K562 (cell line): ENCODE measurements at regions not wholly inside any gene's neighbourhood (a gene's known extent, or its start where the extent isn't known, plus 50 kb on each side); places are given as distances from the start of the nearest gene placed in this dataset.

Experiments
- ATAC-seq: fragments of 200-7000 bp; cut with Tn5 transposase; 3 replicates; pipeline ENCODE4 v1.9.1; 2020; ENCODE audit warnings: moderate library complexity
- BruUV-seq: library from RNA; stranded (reverse); fragments of 400-500 nt; replicated peaks from 2 replicates; lab custom pipeline; 2021; lab: Mats Ljungman, UMichigan
- CTCF ChIA-PET: fragments of 300-600 bp; formaldehyde crosslinking; extraction: SDS; loops from one replicate; lab custom pipeline; 2021; ENCODE audit warnings: low intra/inter-chr PET ratio; lab: Yijun Ruan, JAX
- POLR2A ChIA-PET: fragments of 300-600, 350-650 bp; sonication (Branson Sonifier 250); formaldehyde crosslinking; extraction: SDS; loops from one replicate; lab custom pipeline; 2021; ENCODE audit warnings: antibody characterized with exemption, inconsistent platforms; lab: Yijun Ruan, JAX
- DNase-seq, 4 experiments: peaks; one replicate each; pipeline versions ENCODE4 v3.0.0 to v3.0.0-alpha.2; 2011 to 2018; ENCODE audit warnings: low spot score in 3 of 4, mixed read lengths in 3 of 4; ENCODE audit errors: extremely low read depth in 1 of 4
- FAIRE-seq: peaks from 2 replicates; lab custom pipeline; 2011; peaks lifted over from hg19 to GRCh38; lab: Jason Lieb, UNC
- H2AFZ ChIP-seq: 2 replicates; pipeline ENCODE4 v1.6.0; 2011; ENCODE audit warnings: low read depth, low read length, control low read depth, inconsistent platforms
- H3K27ac ChIP-seq: fragments of 200-600 bp; 3 replicates; pipeline ENCODE4 v1.8.0; 2011; ENCODE audit warnings: low read depth, mild to moderate bottlenecking, control low read depth, inconsistent platforms, low read length, moderate library complexity, mixed read lengths; ENCODE audit errors: extremely low read depth
- H3K27me3 ChIP-seq, 2 experiments: fragments of 300-600 bp in 1 of 2; 2 replicates in 1 of 2; 3 replicates in 1 of 2; pipeline versions ENCODE4 v1.6.0 to v1.8.0; 2011; ENCODE audit warnings: inconsistent platforms in 2 of 2, low read length in 2 of 2, mild to moderate bottlenecking in 1 of 2, mixed read lengths in 1 of 2, moderate library complexity in 1 of 2; ENCODE audit not compliant: control insufficient read depth in 2 of 2, insufficient read depth in 2 of 2
- H3K36me3 ChIP-seq: fragments of 300-600 bp; 3 replicates; pipeline ENCODE4 v1.8.0; 2011; ENCODE audit warnings: mild to moderate bottlenecking, low read length, inconsistent platforms; ENCODE audit not compliant: control insufficient read depth, insufficient read depth
- H3K4me1 ChIP-seq, 2 experiments: fragments of 200-600 bp in 1 of 2; replicated peaks in 1 of 2; 2 replicates in 1 of 2; 3 replicates in 1 of 2; pipeline versions ENCODE4 v1.5.1 to v1.8.0; 2011; ENCODE audit warnings: inconsistent platforms in 2 of 2, low read length in 2 of 2, mild to moderate bottlenecking in 1 of 2, mixed read lengths in 1 of 2, moderate library complexity in 1 of 2; ENCODE audit not compliant: control insufficient read depth in 2 of 2, insufficient read depth in 2 of 2
- H3K4me2 ChIP-seq: 2 replicates; pipeline ENCODE4 v1.6.1; 2011; ENCODE audit warnings: low read length, control low read depth, inconsistent platforms, mixed read lengths; ENCODE audit not compliant: insufficient read depth
- H3K4me3 ChIP-seq: fragments of 200-600 bp; sonication (generic), shearing (Covaris generic); 2 replicates; pipeline ENCODE4 v1.5.1; 2016; ENCODE audit warnings: control low read depth, inconsistent platforms
- H3K79me2 ChIP-seq: fragments of 200-600 bp; 3 replicates; pipeline ENCODE4 v1.8.0; 2011; ENCODE audit warnings: low read length, inconsistent platforms; ENCODE audit not compliant: control insufficient read depth, insufficient read depth
- H3K9ac ChIP-seq, 2 experiments: 2 replicates each; pipeline versions ENCODE4 v1.6.0 to v1.6.1; 2011; ENCODE audit warnings: low read depth in 2 of 2, low read length in 2 of 2, control low read depth in 1 of 2, inconsistent platforms in 1 of 2, mild to moderate bottlenecking in 1 of 2, mixed read lengths in 1 of 2; ENCODE audit not compliant: insufficient read depth in 1 of 2
- H3K9me1 ChIP-seq: one replicate; pipeline ENCODE4 v1.6.0; 2011; ENCODE audit warnings: inconsistent platforms, mild to moderate bottlenecking, low read length, moderate library complexity; ENCODE audit not compliant: control insufficient read depth, insufficient read depth
- H3K9me3 ChIP-seq: replicated peaks from 2 replicates; pipeline ENCODE4 v1.5.1; 2011; ENCODE audit warnings: low read depth, low read length, inconsistent platforms; ENCODE audit not compliant: control insufficient read depth, insufficient read depth
- H4K20me1 ChIP-seq: replicated peaks from 2 replicates; pipeline ENCODE4 v1.6.1; 2011; ENCODE audit warnings: low read length, inconsistent platforms, mixed read lengths; ENCODE audit not compliant: control insufficient read depth, insufficient read depth
- BRCA1 ChIP-seq, 2 experiments: fragments of 450-650 bp in 1 of 2; sonication (generic) in 1 of 2; formaldehyde crosslinking in 1 of 2; IDR thresholded peaks; 2 replicates each; pipeline versions ENCODE4 v1.5.0 to v1.6.1; 2017 to 2020; ENCODE audit warnings: mild to moderate bottlenecking in 1 of 2, missing genetic modification reagents in 1 of 2
- FIP1L1 ChIP-seq: fragments of 200-400 bp; formaldehyde crosslinking; IDR thresholded peaks from 2 replicates; pipeline ENCODE4 v1.6.1; 2018; ENCODE audit warnings: mild to moderate bottlenecking, low read depth, low read length; ENCODE audit not compliant: poor library complexity, severe bottlenecking
- HEY1 ChIP-seq: fragments of 250-450 bp; sonication (Bioruptor Pico); IDR thresholded peaks from 2 replicates; pipeline ENCODE4 v1.5.0; 2020; ENCODE audit warnings: mild to moderate bottlenecking, moderate library complexity, borderline replicate concordance
- MEF2A ChIP-seq: IDR thresholded peaks from 2 replicates; pipeline ENCODE4 v1.6.1; 2011; ENCODE audit warnings: low read depth, mild to moderate bottlenecking, low read length, moderate library complexity; ENCODE audit not compliant: control insufficient read depth
- MTA2 ChIP-seq: fragments of 450-650 bp; IDR thresholded peaks from 2 replicates; pipeline ENCODE4 v1.6.1; 2016; ENCODE audit warnings: low read depth
- NFIX ChIP-seq: fragments of 250-450 bp; sonication (Bioruptor Pico); IDR thresholded peaks from 2 replicates; pipeline ENCODE4 v1.4.0; 2020; ENCODE audit warnings: low read depth, mild to moderate bottlenecking, moderate library complexity
- PRPF4 ChIP-seq: fragments of 200-400 bp; formaldehyde crosslinking; IDR thresholded peaks from one replicate; pipeline ENCODE4 v1.6.1; 2017; ENCODE audit warnings: low read length, low read depth, mild to moderate bottlenecking; ENCODE audit not compliant: insufficient read depth, poor library complexity, severe bottlenecking
- RBM25 ChIP-seq: fragments of 200-400 bp; formaldehyde crosslinking; IDR thresholded peaks from 2 replicates; pipeline ENCODE4 v1.6.1; 2018; ENCODE audit warnings: low read length, low read depth, moderate library complexity; ENCODE audit not compliant: severe bottlenecking
- SREBF1 ChIP-seq: fragments of 150-350 bp; IDR thresholded peaks from 2 replicates; pipeline ENCODE4 v1.6.1; 2014; ENCODE audit warnings: antibody characterized with exemption, low read depth, low read length, borderline replicate concordance
- TCF7L2 ChIP-seq: fragments of 150-350 bp; IDR thresholded peaks from 2 replicates; pipeline ENCODE4 v1.6.1; 2016; ENCODE audit warnings: low read depth, mild to moderate bottlenecking, low read length, moderate library complexity
- ZNF57 ChIP-seq: fragments of 450-650 bp; formaldehyde crosslinking; IDR thresholded peaks from 2 replicates; pipeline ENCODE4 v1.4.0; 2020; ENCODE audit warnings: mild to moderate bottlenecking, moderate library complexity
- ZNF699 ChIP-seq: fragments of 250-450 bp; sonication (Bioruptor Pico); IDR thresholded peaks from 2 replicates; pipeline ENCODE4 v1.8.0; 2021; ENCODE audit warnings: mild to moderate bottlenecking, moderate library complexity; ENCODE audit not compliant: insufficient replicate concordance
- ZZZ3 ChIP-seq: fragments of 450-650 bp; IDR thresholded peaks from 2 replicates; pipeline ENCODE4 v1.6.1; 2016; ENCODE audit warnings: antibody characterized with exemption, mild to moderate bottlenecking, moderate library complexity
- WGBS: fragments of 100-300 bp; shearing (Covaris generic); methylation state at CpG from one replicate; pipeline ENCODE4 v1.1.6; 2016; ENCODE audit warnings: low coverage, mixed read lengths; ENCODE audit not compliant: insufficient coverage; ENCODE audit errors: missing lambda C conversion rate; 5-methylcytosine and 5-hydroxymethylcytosine counted together
- in situ Hi-C: fragments of 300-500 bp; cut with MboI; formaldehyde crosslinking; loops from 4 replicates; pipeline ENCODE4 v1.15.0; 2018; ENCODE audit warnings: inconsistent platforms, mixed read lengths
- intact Hi-C: fragments of 100-400 bp; cut with micrococcal nuclease; formaldehyde crosslinking; loops from 2 replicates; pipeline ENCODE4 v1.14.2; 2022
- TF ChIP-seq, protein P1 (sequence below), 2 experiments: fragments of 450-650 bp; IDR thresholded peaks; 2 replicates each; pipeline ENCODE4 v1.6.1; 2016
- TF ChIP-seq, protein P2 (sequence below): fragments of 450-650 bp; IDR thresholded peaks from 2 replicates; pipeline ENCODE4 v1.7.1; 2018; ENCODE audit warnings: mild to moderate bottlenecking, low read depth; ENCODE audit not compliant: partially characterized antibody
- TF ChIP-seq, protein P3 (sequence below): IDR thresholded peaks from 2 replicates; pipeline ENCODE4 v1.6.1; 2016; ENCODE audit warnings: missing genetic modification characterization, missing compliant biosample characterization

DNA sequence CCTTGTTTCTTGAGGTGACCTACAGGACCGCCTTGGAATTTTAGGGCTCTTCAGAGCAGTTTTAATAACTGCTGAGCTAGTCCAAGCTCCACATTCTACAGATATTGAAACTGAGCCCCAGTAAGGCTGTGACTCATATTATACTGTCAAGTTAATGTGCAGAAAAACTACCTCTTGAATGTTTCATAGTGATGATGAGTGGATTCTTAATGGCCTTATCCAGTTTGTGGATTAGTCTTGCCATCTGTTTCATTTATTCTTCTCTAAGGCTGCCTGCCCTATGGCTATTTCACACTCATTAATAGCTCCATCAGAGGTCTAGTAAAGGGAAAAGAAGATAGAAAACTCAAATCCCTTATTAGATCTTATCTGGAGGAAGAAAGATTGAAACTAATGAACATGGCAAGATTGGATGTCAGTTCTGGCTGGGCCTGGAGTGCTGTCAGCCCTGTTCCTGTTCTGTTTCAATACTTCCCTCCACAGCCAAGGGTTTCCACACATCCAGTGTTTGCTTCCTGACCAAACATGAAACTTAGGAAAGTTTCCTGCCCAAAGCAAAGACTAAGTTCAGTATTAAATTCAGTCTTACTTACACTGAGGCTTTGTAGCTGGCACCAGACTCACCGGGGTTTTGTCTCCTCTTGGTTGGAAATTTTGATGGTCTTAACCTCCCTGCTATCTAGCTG, 215.6 kb upstream of the DMAC1 start:
- CTCF ChIA-PET, result no interaction called here
- FAIRE-seq (no peak), ATAC-seq (no peak), DNase-seq (no peak)
- no peaks in the 10 kb centered on the region for H3K9me1 ChIP-seq
- no peaks in the 10 kb centered on the region for H3K27me3 ChIP-seq
- H3K4me1 ChIP-seq, result no peaks in the 10 kb centered on the region
- POLR2A ChIA-PET, result interaction anchor here (0.7 kb wide), 1 partner anchor 41 kb away, joined by 3 read pairs; no protein-coding TSS in a partner anchor
- H3K27ac ChIP-seq, result no peak overlapping the region
- in situ Hi-C loops, result no loop called here
- intact Hi-C loops, result no loop called here
- no peaks in the 10 kb centered on the region for H3K79me2 ChIP-seq
- no peak overlapping the region for H3K9ac ChIP-seq
- no peak overlapping the region for H2AFZ ChIP-seq
- H3K9me3 ChIP-seq, result no peaks in the 10 kb centered on the region
- no TSS peak for BruUV-seq
- H4K20me1 ChIP-seq, result no peaks in the 10 kb centered on the region
- H3K4me2 ChIP-seq, result no peak overlapping the region
- 0% methylated on average over 2 of the region's 2 CpGs for WGBS
- H3K36me3 ChIP-seq, result no peaks in the 10 kb centered on the region
- H3K4me3 ChIP-seq, result no peak overlapping the region
- TF ChIP-seq TCF7L2 (no peak), BRCA1 (IDR thresholded peaks at IDR 0.05) (no peak), BRCA1 (CRISPR knock-in tag; IDR thresholded peaks at IDR 0.05) (no peak), MTA2 (no peak), HEY1 (no peak), ZNF57 (CRISPR knock-in tag) (no peak), MEF2A (no peak), NFIX (no peak), FIP1L1 (no peak), PRPF4 (no peak), ZNF699 (no peak), RBM25 (no peak), ZZZ3 (no peak), SREBF1 (no peak)
- TF ChIP-seq, protein P1, sequence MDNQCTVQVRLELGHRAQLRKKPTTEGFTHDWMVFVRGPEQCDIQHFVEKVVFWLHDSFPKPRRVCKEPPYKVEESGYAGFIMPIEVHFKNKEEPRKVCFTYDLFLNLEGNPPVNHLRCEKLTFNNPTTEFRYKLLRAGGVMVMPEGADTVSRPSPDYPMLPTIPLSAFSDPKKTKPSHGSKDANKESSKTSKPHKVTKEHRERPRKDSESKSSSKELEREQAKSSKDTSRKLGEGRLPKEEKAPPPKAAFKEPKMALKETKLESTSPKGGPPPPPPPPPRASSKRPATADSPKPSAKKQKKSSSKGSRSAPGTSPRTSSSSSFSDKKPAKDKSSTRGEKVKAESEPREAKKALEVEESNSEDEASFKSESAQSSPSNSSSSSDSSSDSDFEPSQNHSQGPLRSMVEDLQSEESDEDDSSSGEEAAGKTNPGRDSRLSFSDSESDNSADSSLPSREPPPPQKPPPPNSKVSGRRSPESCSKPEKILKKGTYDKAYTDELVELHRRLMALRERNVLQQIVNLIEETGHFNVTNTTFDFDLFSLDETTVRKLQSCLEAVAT (IDR thresholded peaks at IDR 0.05), result no peak
- TF ChIP-seq, protein P2, sequence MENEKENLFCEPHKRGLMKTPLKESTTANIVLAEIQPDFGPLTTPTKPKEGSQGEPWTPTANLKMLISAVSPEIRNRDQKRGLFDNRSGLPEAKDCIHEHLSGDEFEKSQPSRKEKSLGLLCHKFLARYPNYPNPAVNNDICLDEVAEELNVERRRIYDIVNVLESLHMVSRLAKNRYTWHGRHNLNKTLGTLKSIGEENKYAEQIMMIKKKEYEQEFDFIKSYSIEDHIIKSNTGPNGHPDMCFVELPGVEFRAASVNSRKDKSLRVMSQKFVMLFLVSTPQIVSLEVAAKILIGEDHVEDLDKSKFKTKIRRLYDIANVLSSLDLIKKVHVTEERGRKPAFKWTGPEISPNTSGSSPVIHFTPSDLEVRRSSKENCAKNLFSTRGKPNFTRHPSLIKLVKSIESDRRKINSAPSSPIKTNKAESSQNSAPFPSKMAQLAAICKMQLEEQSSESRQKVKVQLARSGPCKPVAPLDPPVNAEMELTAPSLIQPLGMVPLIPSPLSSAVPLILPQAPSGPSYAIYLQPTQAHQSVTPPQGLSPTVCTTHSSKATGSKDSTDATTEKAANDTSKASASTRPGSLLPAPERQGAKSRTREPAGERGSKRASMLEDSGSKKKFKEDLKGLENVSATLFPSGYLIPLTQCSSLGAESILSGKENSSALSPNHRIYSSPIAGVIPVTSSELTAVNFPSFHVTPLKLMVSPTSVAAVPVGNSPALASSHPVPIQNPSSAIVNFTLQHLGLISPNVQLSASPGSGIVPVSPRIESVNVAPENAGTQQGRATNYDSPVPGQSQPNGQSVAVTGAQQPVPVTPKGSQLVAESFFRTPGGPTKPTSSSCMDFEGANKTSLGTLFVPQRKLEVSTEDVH, result no peak
- TF ChIP-seq, protein P3, sequence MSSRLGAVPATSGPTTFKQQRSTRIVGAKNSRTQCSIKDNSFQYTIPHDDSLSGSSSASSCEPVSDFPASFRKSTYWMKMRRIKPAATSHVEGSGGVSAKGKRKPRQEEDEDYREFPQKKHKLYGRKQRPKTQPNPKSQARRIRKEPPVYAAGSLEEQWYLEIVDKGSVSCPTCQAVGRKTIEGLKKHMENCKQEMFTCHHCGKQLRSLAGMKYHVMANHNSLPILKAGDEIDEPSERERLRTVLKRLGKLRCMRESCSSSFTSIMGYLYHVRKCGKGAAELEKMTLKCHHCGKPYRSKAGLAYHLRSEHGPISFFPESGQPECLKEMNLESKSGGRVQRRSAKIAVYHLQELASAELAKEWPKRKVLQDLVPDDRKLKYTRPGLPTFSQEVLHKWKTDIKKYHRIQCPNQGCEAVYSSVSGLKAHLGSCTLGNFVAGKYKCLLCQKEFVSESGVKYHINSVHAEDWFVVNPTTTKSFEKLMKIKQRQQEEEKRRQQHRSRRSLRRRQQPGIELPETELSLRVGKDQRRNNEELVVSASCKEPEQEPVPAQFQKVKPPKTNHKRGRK, result no peak
